Tibial nerve (tissue), 4 donors: ENCODE measurements at regions not wholly inside any gene's neighbourhood (a gene's known extent, or its start where the extent isn't known, plus 50 kb on each side); places are given as distances from the start of the nearest gene placed in this dataset.

Source experiments
- CTCF ChIP-seq, 5 experiments: fragments of 200-600 bp in 3 of 5; fragments of 450-650 bp in 2 of 5; sonication (generic) in 3 of 5; IDR thresholded peaks; one replicate each; pipeline ENCODE4 v1.5.1; 2016 to 2019; ENCODE audit warnings: antibody characterized with exemption in 5 of 5, mild to moderate bottlenecking in 3 of 5, moderate library complexity in 2 of 5
- EP300 ChIP-seq, 2 donors: sonication (generic); formaldehyde crosslinking; IDR thresholded peaks; one replicate each; pipeline ENCODE4 v1.6.1; 2017; ENCODE audit warnings: antibody characterized with exemption in 2 of 2, mild to moderate bottlenecking in 1 of 2
- POLR2A ChIP-seq, 2 donors: fragments of 450-650 bp; IDR thresholded peaks; one replicate each; pipeline ENCODE4 v1.6.1; 2017; ENCODE audit warnings: antibody characterized with exemption in 2 of 2, mild to moderate bottlenecking in 2 of 2, moderate library complexity in 2 of 2

- no peak for TF ChIP-seq CTCF (IDR thresholded peaks at IDR 0.05)
- TF ChIP-seq POLR2A (IDR thresholded peaks at IDR 0.05) = no peak
- TF ChIP-seq EP300 (IDR thresholded peaks at IDR 0.05) = no peak
These were observed 158.8 kb upstream of the SPRY2 start for GRCh38 chr13:80499536-80500290.
